Fibroblast of lung (primary cell): ENCODE measurements at regions not wholly inside any gene's neighbourhood (a gene's known extent, or its start where the extent isn't known, plus 50 kb on each side); places are given as distances from the start of the nearest gene placed in this dataset.
"Not testable (repeated sequence)": the region's sequence is repeated elsewhere in the genome, so short reads cannot be mapped to it uniquely, and the experiment has no call there.

ENCODE experiments used
- DNase-seq, 2 donors: peaks; one replicate each; pipeline versions ENCODE4 v3.0.0 to v3.0.0-alpha.2; 2010; ENCODE audit warnings: low read depth in 2 of 2
- H2AFZ ChIP-seq: 2 replicates; pipeline ENCODE4 v1.5.1; 2012; ENCODE audit warnings: low read length, control low read depth, inconsistent platforms
- H3K27ac ChIP-seq: 2 replicates; pipeline ENCODE4 v1.5.1; 2011; ENCODE audit warnings: low read length, control low read depth; ENCODE audit not compliant: insufficient read depth
- H3K27me3 ChIP-seq: 2 replicates; pipeline ENCODE4 v1.5.1; 2011; ENCODE audit warnings: mild to moderate bottlenecking, low read length; ENCODE audit not compliant: control insufficient read depth, insufficient read depth
- H3K36me3 ChIP-seq: 2 replicates; pipeline ENCODE4 v1.5.1; 2011; ENCODE audit warnings: low read length; ENCODE audit not compliant: control insufficient read depth, insufficient read depth
- H3K4me1 ChIP-seq: 2 replicates; pipeline ENCODE4 v1.5.1; 2011; ENCODE audit warnings: low read length; ENCODE audit not compliant: control insufficient read depth, insufficient read depth; ENCODE audit errors: extremely low read depth
- H3K4me2 ChIP-seq: 2 replicates; pipeline ENCODE4 v1.5.1; 2011; ENCODE audit warnings: low read length, control low read depth; ENCODE audit not compliant: insufficient read depth; ENCODE audit errors: extremely low read depth
- H3K4me3 ChIP-seq, 4 experiments: fragments of 200-600 bp in 1 of 4; sonication (generic) in 1 of 4; replicated peaks in 1 of 4; 2 replicates each; pipeline ENCODE4 v1.5.1; 2011 to 2016; ENCODE audit warnings: low read length in 4 of 4, low read depth in 3 of 4, mild to moderate bottlenecking in 3 of 4, control low read depth in 2 of 4, inconsistent platforms in 1 of 4, mixed read lengths in 1 of 4; ENCODE audit not compliant: insufficient read depth in 1 of 4; ENCODE audit errors: control extremely low read depth in 1 of 4
- H3K79me2 ChIP-seq: 2 replicates; pipeline ENCODE4 v1.5.1; 2012; ENCODE audit warnings: mild to moderate bottlenecking, low read length, inconsistent platforms; ENCODE audit not compliant: control insufficient read depth, insufficient read depth
- H3K9ac ChIP-seq: 2 replicates; pipeline ENCODE4 v1.5.1; 2011; ENCODE audit warnings: mild to moderate bottlenecking, low read length, control low read depth; ENCODE audit not compliant: insufficient read depth
- H3K9me3 ChIP-seq: 2 replicates; pipeline ENCODE4 v1.5.1; 2012; ENCODE audit warnings: low read depth, low read length; ENCODE audit not compliant: control insufficient read depth, insufficient read depth
- H4K20me1 ChIP-seq: 2 replicates; pipeline ENCODE4 v1.5.1; 2011; ENCODE audit warnings: low read length; ENCODE audit not compliant: control insufficient read depth, insufficient read depth; ENCODE audit errors: extremely low read depth
- EZH2 ChIP-seq: IDR thresholded peaks from 2 replicates; pipeline ENCODE4 v1.5.1; 2012; ENCODE audit warnings: low read length, control low read depth, mild to moderate bottlenecking; ENCODE audit errors: missing control alignments
- TF ChIP-seq, protein P1 (sequence below), 2 donors: IDR thresholded peaks in 1 of 2; conservative IDR thresholded peaks in 1 of 2; 1 replicate in 1 of 2; 2 replicates in 1 of 2; pipeline ENCODE4 v1.5.1; 2011 to 2012; ENCODE audit warnings: low read length in 2 of 2, control low read depth in 1 of 2, inconsistent platforms in 1 of 2, low read depth in 1 of 2, mild to moderate bottlenecking in 1 of 2

DNA sequence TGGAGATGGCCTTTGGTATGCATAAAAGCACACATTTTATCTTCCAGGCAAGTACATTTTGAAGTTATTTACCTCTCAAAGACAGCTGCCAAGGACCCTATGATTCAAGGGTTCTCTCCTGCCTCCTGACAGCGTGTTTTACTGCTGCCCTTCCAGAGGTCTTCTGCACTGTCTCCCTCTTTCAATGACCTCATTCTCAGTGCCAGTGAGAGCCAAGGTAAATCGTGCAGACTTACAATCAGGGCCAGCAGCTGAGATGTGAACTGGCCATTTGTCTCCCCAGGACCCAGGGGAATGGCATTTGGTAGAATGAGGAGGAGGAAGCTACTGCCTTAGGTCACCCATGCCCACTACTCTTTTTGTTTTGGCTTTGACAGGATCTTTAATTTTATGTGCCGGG, 84.2 kb upstream of the FGGY start:
- Histone ChIP-seq H3K79me2 (no peaks in the 10 kb centered on the region), H3K4me1 (peaks cover 2% of the 10 kb centered on the region), H4K20me1 (no peaks in the 10 kb centered on the region), H3K9me3 (no peaks in the 10 kb centered on the region), H3K4me2 (no peak overlapping the region), H3K27me3 (no peaks in the 10 kb centered on the region), H2AFZ (no peak overlapping the region), H3K27ac (no peak overlapping the region), H3K9ac (no peak overlapping the region), H3K4me3 (no peak overlapping the region), H3K36me3 (no peaks in the 10 kb centered on the region)
- TF ChIP-seq, protein P1, sequence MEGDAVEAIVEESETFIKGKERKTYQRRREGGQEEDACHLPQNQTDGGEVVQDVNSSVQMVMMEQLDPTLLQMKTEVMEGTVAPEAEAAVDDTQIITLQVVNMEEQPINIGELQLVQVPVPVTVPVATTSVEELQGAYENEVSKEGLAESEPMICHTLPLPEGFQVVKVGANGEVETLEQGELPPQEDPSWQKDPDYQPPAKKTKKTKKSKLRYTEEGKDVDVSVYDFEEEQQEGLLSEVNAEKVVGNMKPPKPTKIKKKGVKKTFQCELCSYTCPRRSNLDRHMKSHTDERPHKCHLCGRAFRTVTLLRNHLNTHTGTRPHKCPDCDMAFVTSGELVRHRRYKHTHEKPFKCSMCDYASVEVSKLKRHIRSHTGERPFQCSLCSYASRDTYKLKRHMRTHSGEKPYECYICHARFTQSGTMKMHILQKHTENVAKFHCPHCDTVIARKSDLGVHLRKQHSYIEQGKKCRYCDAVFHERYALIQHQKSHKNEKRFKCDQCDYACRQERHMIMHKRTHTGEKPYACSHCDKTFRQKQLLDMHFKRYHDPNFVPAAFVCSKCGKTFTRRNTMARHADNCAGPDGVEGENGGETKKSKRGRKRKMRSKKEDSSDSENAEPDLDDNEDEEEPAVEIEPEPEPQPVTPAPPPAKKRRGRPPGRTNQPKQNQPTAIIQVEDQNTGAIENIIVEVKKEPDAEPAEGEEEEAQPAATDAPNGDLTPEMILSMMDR (conservative IDR thresholded peaks at IDR 0.05 in 1 of 2, IDR thresholded peaks at IDR 0.05 in 1 of 2; ENCODE audit: low read depth in 1 of 2, low read length in 2 of 2) = no peak
- no peak for TF ChIP-seq EZH2
- DNase-seq = no peak

DNA sequence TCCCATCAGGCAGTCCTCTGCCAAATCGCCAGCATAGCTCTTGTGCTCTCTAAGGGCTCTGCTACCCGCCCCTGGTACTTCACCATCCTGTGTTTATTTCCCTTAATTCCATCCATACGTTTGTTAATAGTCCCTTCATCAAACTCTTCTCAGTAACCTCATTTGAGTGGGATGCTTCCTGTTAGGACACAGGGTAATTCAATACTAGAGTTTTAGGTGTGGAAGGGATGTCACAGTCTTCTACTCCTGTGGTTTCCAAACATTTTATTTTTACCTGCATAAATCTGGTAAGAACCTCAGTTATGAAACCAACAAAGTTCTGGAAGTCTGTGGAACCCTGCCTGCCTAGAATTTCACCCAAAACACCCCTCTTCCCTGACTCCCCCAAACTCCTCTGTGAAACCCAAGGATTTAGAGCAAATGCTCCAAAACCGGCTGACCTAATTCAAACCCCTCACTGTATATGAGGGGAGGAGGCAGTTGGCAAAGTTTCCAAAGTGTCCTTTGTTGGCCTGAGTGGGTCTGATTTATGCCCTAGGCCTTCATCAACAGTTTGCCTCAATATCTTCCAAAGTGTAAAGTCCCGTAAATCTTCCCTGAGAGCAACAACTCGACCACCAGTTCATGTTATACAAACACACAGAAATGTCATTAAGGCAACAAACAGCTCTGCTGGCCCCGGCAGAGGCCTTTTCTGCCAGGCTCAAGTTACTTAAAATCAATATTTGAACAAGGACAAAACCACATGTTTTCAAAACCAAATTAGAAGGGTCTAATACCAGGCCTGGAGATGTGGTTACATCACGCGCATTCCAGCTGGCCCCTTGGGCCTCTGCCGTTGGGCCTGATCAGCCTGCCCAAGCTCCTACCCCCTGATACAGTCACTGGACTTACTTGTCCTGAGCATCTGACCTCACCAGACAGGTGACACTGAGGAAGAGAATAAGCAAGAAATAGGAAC, 82.4 kb upstream of the FGGY start:
- DNase-seq = peak; percentile 48 to 86
- Histone ChIP-seq H3K9me3 (no peaks in the 10 kb centered on the region), H3K36me3 (no peaks in the 10 kb centered on the region), H3K9ac (no peak overlapping the region), H3K4me3 (no peak overlapping the region), H3K27ac (no peak overlapping the region), H2AFZ (no peak overlapping the region), H3K4me2 (no peak overlapping the region), H3K27me3 (no peaks in the 10 kb centered on the region), H3K79me2 (no peaks in the 10 kb centered on the region), H3K4me1 (peaks cover 2% of the 10 kb centered on the region), H4K20me1 (no peaks in the 10 kb centered on the region)
- TF ChIP-seq, protein P1 (conservative IDR thresholded peaks at IDR 0.05 in 1 of 2, IDR thresholded peaks at IDR 0.05 in 1 of 2; ENCODE audit: low read depth in 1 of 2, low read length in 2 of 2) = no peak
- no peak for TF ChIP-seq EZH2

DNA sequence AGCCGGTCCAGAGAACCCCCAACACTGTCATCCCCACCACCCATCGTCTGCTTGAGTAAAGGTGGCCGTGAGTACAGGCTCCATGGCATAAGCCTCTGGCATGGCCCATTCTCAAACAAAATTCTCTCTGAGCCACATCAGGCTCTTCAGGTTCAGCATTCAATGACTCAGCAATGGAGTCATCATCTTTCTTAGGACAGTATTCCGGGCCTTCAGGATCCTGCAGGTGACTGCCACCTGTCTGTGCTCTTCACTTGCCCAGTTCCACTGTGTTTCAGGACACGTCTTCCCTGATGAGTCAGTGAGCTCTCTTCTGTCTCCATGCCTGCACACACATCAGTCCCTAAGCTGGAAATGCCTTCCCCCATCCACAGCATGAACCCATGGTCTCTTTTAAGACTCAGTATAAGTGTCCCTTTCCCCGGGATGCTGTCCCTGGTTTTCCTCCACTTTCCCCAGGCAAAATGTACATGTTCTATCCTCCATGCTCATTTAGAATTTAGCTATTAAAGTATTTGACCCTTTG, 81.1 kb upstream of the FGGY start:
- no peak overlapping the region for H3K4me2 ChIP-seq
- H3K4me1 ChIP-seq = peaks cover 2% of the 10 kb centered on the region
- no peaks in the 10 kb centered on the region for H4K20me1 ChIP-seq
- no peaks in the 10 kb centered on the region for H3K9me3 ChIP-seq
- no peak overlapping the region for H3K27ac ChIP-seq
- no peak overlapping the region for H3K9ac ChIP-seq
- no peak for TF ChIP-seq EZH2
- TF ChIP-seq, protein P1 (conservative IDR thresholded peaks at IDR 0.05 in 1 of 2, IDR thresholded peaks at IDR 0.05 in 1 of 2; ENCODE audit: low read depth in 1 of 2, low read length in 2 of 2) = no peak
- no peaks in the 10 kb centered on the region for H3K27me3 ChIP-seq
- DNase-seq = no peak
- no peaks in the 10 kb centered on the region for H3K79me2 ChIP-seq
- no peak overlapping the region for H2AFZ ChIP-seq
- H3K36me3 ChIP-seq = no peaks in the 10 kb centered on the region
- no peak overlapping the region for H3K4me3 ChIP-seq

DNA sequence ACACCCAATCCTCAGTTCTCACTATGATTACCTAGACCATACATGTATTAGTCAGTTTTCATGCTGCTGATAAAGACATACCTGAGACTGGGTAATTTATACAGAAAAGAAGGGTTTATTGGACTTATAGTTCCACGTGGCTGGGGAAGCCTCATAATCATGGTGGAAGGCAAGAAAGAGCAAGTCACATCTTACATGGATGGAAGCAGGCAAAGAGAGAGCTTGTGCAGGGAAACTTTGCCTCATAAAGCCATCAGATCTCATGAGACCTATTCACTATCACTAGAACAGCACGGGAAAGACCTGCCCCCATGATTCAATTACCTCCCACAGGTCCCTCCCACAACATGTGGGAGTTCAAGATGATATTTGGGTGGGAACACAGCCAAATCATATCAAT, 79.5 kb upstream of the FGGY start:
- not testable (repeated sequence) for DNase-seq, H3K9ac ChIP-seq, H4K20me1 ChIP-seq, H3K79me2 ChIP-seq, H3K4me1 ChIP-seq, H3K27me3 ChIP-seq, H3K4me2 ChIP-seq, H3K4me3 ChIP-seq, H2AFZ ChIP-seq, H3K9me3 ChIP-seq, H3K36me3 ChIP-seq, H3K27ac ChIP-seq
